Transverse colon (tissue), 4 donors: ENCODE measurements at regions not wholly inside any gene's neighbourhood (a gene's known extent, or its start where the extent isn't known, plus 50 kb on each side); places are given as distances from the start of the nearest gene placed in this dataset.
"Not testable (repeated sequence)": the region's sequence is repeated elsewhere in the genome, so short reads cannot be mapped to it uniquely, and the experiment has no call there.

Experiments used
- DNase-seq: peaks from one replicate; pipeline ENCODE4 v3.0.0-alpha.2; 2019
- H3K27ac ChIP-seq, 4 donors: fragments of 200-600 bp; sonication (generic); 2 replicates each; pipeline ENCODE4 v1.5.1; 2016 to 2018; ENCODE audit warnings: inconsistent platforms in 4 of 4
- H3K27me3 ChIP-seq: fragments of 200-600 bp; sonication (generic); 2 replicates; pipeline ENCODE4 v1.5.1; 2017; ENCODE audit warnings: inconsistent platforms
- H3K36me3 ChIP-seq, 4 donors: fragments of 200-600 bp; sonication (generic); 2 replicates each; pipeline ENCODE4 v1.5.1; 2017 to 2019; ENCODE audit warnings: inconsistent platforms in 4 of 4
- H3K4me1 ChIP-seq, 4 donors: fragments of 200-600 bp; sonication (generic); 2 replicates each; pipeline ENCODE4 v1.5.1; 2017 to 2020; ENCODE audit warnings: inconsistent platforms in 4 of 4
- H3K4me3 ChIP-seq, 4 donors: fragments of 200-600 bp; sonication (generic); 1 replicate in 1 of 4; 2 replicates in 3 of 4; pipeline versions ENCODE4 v1.5.1 to v1.6.1; 2017 to 2019; ENCODE audit warnings: inconsistent platforms in 4 of 4
- H3K9me3 ChIP-seq, 2 donors: fragments of 200-600 bp; sonication (generic); 2 replicates each; pipeline ENCODE4 v1.5.1; 2017 to 2019; ENCODE audit warnings: inconsistent platforms in 2 of 2
- EP300 ChIP-seq: sonication (generic); formaldehyde crosslinking; IDR thresholded peaks from one replicate; pipeline ENCODE4 v1.6.1; 2017; ENCODE audit warnings: antibody characterized with exemption, low read depth
- POLR2A ChIP-seq: fragments of 450-650 bp; IDR thresholded peaks from one replicate; pipeline ENCODE4 v1.6.1; 2016; ENCODE audit warnings: antibody characterized with exemption, mild to moderate bottlenecking, moderate library complexity
- POLR2AphosphoS5 ChIP-seq, 3 donors: sonication (generic); formaldehyde crosslinking; IDR thresholded peaks; one replicate each; pipeline ENCODE4 v1.6.1; 2016; ENCODE audit warnings: antibody characterized with exemption in 3 of 3
- WGBS, 2 donors: methylation state at CpG; one replicate each; pipeline ENCODE4 v1.1.5; 2018; ENCODE audit warnings: low coverage in 1 of 2; 5-methylcytosine and 5-hydroxymethylcytosine counted together
- in situ Hi-C, 4 donors: fragments of 200-750 bp; cut with MboI; loops; one replicate each; pipeline versions ENCODE4 v1.15.0 to v1.15.1; 2017; ENCODE audit warnings: low sequenced_read_pairs in 3 of 4, low pct_ligation_motif_present in 1 of 4, low pct_unique_long_range_greater_than_20kb in 1 of 4
- intact Hi-C: fragments of 100-400 bp; cut with DNase I; formaldehyde crosslinking; loops from one replicate; pipeline ENCODE4 v1.15.1; 2023; ENCODE audit warnings: low total_unique reads
- TF ChIP-seq, protein P1 (sequence below), 5 experiments: fragments of 200-600 bp in 3 of 5; fragments of 450-650 bp in 2 of 5; sonication (generic) in 3 of 5; IDR thresholded peaks; 1 replicate in 2 of 5; 2 replicates in 3 of 5; pipeline ENCODE4 v1.5.1; 2016 to 2017; ENCODE audit warnings: antibody characterized with exemption in 5 of 5, inconsistent platforms in 3 of 5, mild to moderate bottlenecking in 2 of 5, moderate library complexity in 1 of 5

DNA sequence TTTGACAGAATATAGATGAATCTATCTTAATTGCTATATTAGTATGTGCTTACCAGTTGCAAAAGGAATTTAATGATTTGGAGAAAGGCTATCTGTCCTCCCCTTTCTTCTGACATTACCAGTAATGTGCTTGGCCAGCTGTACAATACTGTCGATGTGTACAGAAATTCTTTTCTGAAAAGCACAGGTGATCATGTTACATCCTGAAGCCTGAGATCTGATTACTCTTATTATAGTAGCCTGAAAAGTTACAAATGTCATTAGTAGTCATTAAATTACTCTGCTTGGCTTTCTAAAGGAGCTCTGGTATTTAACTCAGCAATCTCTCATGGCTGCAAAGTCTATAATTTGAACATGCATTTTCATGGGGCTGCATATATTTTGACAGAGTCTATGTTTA lies 209.8 kb downstream of the PTPRC start:
- DNase-seq: no peak
- in situ Hi-C loops (no loop called here), intact Hi-C loops (no loop called here)
- Histone ChIP-seq H3K9me3 (no peaks in the 10 kb centered on the region), H3K4me1 (no peaks in the 10 kb centered on the region), H3K4me3 (no peak overlapping the region), H3K27me3 (no peaks in the 10 kb centered on the region), H3K36me3 (no peaks in the 10 kb centered on the region), H3K27ac (no peak overlapping the region)
- 90% methylated on average over 1 of the region's 1 CpG; no CpG with 5 or more reads in 1 of the 2 donors for WGBS, 2 donors
- TF ChIP-seq POLR2A (no peak), POLR2AphosphoS5 (IDR thresholded peaks at IDR 0.05) (no peak), EP300 (no peak)
- TF ChIP-seq, protein P1, sequence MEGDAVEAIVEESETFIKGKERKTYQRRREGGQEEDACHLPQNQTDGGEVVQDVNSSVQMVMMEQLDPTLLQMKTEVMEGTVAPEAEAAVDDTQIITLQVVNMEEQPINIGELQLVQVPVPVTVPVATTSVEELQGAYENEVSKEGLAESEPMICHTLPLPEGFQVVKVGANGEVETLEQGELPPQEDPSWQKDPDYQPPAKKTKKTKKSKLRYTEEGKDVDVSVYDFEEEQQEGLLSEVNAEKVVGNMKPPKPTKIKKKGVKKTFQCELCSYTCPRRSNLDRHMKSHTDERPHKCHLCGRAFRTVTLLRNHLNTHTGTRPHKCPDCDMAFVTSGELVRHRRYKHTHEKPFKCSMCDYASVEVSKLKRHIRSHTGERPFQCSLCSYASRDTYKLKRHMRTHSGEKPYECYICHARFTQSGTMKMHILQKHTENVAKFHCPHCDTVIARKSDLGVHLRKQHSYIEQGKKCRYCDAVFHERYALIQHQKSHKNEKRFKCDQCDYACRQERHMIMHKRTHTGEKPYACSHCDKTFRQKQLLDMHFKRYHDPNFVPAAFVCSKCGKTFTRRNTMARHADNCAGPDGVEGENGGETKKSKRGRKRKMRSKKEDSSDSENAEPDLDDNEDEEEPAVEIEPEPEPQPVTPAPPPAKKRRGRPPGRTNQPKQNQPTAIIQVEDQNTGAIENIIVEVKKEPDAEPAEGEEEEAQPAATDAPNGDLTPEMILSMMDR (IDR thresholded peaks at IDR 0.05): no peak

DNA sequence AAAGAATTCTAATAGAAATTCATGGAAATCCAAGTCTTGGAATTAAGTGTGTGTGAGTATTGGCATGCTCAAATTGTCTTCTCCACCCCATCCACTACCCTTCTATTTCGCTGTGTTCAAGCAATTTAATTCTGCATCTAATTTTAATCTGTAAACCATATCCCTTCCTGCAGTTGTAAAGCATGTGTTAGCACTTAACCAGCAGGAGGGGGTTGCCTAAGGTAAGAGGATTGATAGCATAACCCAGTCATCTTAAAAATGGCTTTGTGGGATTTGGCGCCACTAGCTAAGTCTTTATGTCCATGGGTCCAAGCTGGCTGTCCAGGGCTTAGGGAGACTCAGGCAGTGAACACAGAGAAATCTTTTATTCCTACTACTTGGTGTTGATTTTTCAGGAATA lies 210.3 kb downstream of the PTPRC start:
- H3K27ac ChIP-seq: no peak overlapping the region
- WGBS, 2 donors: 98 to 100% methylated on average over 2 of the region's 2 CpGs
- in situ Hi-C loops: no loop called here
- no peaks in the 10 kb centered on the region for H3K36me3 ChIP-seq
- H3K27me3 ChIP-seq: no peaks in the 10 kb centered on the region
- no peaks in the 10 kb centered on the region for H3K4me1 ChIP-seq
- DNase-seq: no peak
- intact Hi-C loops: no loop called here
- no peak for TF ChIP-seq EP300
- TF ChIP-seq, protein P1 (IDR thresholded peaks at IDR 0.05): no peak
- TF ChIP-seq POLR2A: no peak
- no peak for TF ChIP-seq POLR2AphosphoS5 (IDR thresholded peaks at IDR 0.05)
- no peak overlapping the region for H3K4me3 ChIP-seq
- no peaks in the 10 kb centered on the region for H3K9me3 ChIP-seq

DNA sequence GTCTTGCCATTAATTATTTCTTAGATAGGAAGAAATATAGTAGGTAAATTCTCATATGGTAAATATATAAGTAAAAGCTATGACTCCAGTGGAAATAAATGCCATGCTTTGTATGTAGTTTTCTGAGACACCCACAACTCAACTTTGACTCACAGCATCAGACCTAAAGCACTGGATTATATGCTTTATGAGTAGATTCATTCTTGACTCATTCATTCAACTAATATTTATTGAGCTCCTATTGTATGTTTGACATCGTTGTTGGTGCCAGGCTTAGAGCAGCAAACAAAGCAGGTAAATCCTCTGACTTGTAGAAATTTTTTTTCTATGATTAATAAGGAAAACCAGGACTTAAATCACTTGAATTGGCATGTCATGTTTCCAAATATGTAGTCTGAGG lies 211.4 kb downstream of the PTPRC start:
- in situ Hi-C loops: no loop called here
- Histone ChIP-seq H3K4me1 (no peaks in the 10 kb centered on the region), H3K4me3 (no peak overlapping the region), H3K9me3 (no peaks in the 10 kb centered on the region), H3K27ac (no peak overlapping the region), H3K36me3 (no peaks in the 10 kb centered on the region), H3K27me3 (no peaks in the 10 kb centered on the region)
- no peak for DNase-seq
- 87% methylated on average over 1 of the region's 1 CpG; no CpG with 5 or more reads in 1 of the 2 donors for WGBS, 2 donors
- intact Hi-C loops: no loop called here
- TF ChIP-seq POLR2A: no peak

DNA sequence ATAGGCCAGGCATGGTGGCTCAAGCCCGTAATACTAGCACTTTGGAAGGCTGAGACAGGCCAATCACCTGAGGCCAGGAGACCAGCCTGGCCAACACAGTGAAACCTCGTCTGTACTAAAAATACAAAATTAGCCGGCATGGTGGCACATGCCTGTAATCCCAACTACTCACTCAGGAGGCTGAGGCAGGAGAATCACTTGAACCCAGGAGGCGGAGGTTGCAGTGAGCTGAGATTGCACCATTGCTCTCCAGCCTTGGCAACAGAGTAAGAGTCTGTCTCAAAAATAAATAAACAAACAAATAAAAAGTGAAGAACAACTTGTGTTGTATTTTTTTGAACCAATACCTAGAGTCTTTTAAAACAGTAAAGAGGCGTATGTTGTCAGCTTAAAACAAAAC lies 212.1 kb downstream of the PTPRC start:
- intact Hi-C loops, DNase-seq, H3K36me3 ChIP-seq, H3K9me3 ChIP-seq, H3K4me1 ChIP-seq, H3K27me3 ChIP-seq, in situ Hi-C loops, H3K4me3 ChIP-seq, H3K27ac ChIP-seq: not testable (repeated sequence)
- 92 to 100% methylated on average over 4 to 5 of the region's 5 CpGs for WGBS, 2 donors

DNA sequence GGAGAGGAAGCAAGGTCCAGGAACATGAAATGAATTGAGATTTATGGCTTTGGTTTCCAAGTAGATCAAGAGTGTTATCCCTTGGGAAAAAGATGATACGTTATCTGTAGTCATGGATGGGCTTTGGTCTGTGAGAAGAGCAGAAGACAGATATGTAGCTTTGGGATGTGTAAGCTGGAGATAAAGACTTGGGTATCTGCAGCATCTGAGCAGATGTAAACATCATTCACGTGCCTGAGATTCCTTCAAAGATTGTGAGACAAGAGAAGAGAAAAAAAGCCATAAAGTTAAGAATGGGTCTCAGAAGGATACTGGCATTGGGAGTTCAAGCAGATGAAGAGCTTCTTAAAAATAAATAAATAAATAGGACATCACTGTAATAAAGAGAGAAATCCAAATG lies 217.8 kb downstream of the PTPRC start:
- H3K27me3 ChIP-seq: no peaks in the 10 kb centered on the region
- 74 to 82% methylated on average over 2 of the region's 2 CpGs for WGBS, 2 donors
- H3K9me3 ChIP-seq: no peaks in the 10 kb centered on the region
- H3K27ac ChIP-seq: no peak overlapping the region
- H3K4me3 ChIP-seq: no peak overlapping the region
- intact Hi-C loops (no loop called here), in situ Hi-C loops (no loop called here)
- no peak for DNase-seq
- no peaks in the 10 kb centered on the region for H3K36me3 ChIP-seq
- TF ChIP-seq, protein P1 (IDR thresholded peaks at IDR 0.05): no peak
- TF ChIP-seq EP300: no peak
- TF ChIP-seq POLR2A: no peak
- TF ChIP-seq POLR2AphosphoS5 (IDR thresholded peaks at IDR 0.05): no peak
- no peaks in the 10 kb centered on the region for H3K4me1 ChIP-seq
